K562 (cell line): ENCODE measurements at regions not wholly inside any gene's neighbourhood (a gene's known extent, or its start where the extent isn't known, plus 50 kb on each side); places are given as distances from the start of the nearest gene placed in this dataset.

Experiments used
- ATAC-seq: fragments of 200-7000 bp; cut with Tn5 transposase; 3 replicates; pipeline ENCODE4 v1.9.1; 2020; ENCODE audit warnings: moderate library complexity
- BruUV-seq: library from RNA; stranded (reverse); fragments of 400-500 nt; replicated peaks from 2 replicates; lab custom pipeline; 2021; lab: Mats Ljungman, UMichigan
- CTCF ChIA-PET: fragments of 300-600 bp; formaldehyde crosslinking; extraction: SDS; loops from one replicate; lab custom pipeline; 2021; ENCODE audit warnings: low intra/inter-chr PET ratio; lab: Yijun Ruan, JAX
- POLR2A ChIA-PET: fragments of 300-600, 350-650 bp; sonication (Branson Sonifier 250); formaldehyde crosslinking; extraction: SDS; loops from one replicate; lab custom pipeline; 2021; ENCODE audit warnings: antibody characterized with exemption, inconsistent platforms; lab: Yijun Ruan, JAX
- DNase-seq, 4 experiments: peaks; one replicate each; pipeline versions ENCODE4 v3.0.0 to v3.0.0-alpha.2; 2011 to 2018; ENCODE audit warnings: low spot score in 3 of 4, mixed read lengths in 3 of 4; ENCODE audit errors: extremely low read depth in 1 of 4
- FAIRE-seq: peaks from 2 replicates; lab custom pipeline; 2011; peaks lifted over from hg19 to GRCh38; lab: Jason Lieb, UNC
- H2AFZ ChIP-seq: 2 replicates; pipeline ENCODE4 v1.6.0; 2011; ENCODE audit warnings: low read depth, low read length, control low read depth, inconsistent platforms
- H3K27ac ChIP-seq: fragments of 200-600 bp; 3 replicates; pipeline ENCODE4 v1.8.0; 2011; ENCODE audit warnings: low read depth, mild to moderate bottlenecking, control low read depth, inconsistent platforms, low read length, moderate library complexity, mixed read lengths; ENCODE audit errors: extremely low read depth
- H3K27me3 ChIP-seq, 2 experiments: fragments of 300-600 bp in 1 of 2; 2 replicates in 1 of 2; 3 replicates in 1 of 2; pipeline versions ENCODE4 v1.6.0 to v1.8.0; 2011; ENCODE audit warnings: inconsistent platforms in 2 of 2, low read length in 2 of 2, mild to moderate bottlenecking in 1 of 2, mixed read lengths in 1 of 2, moderate library complexity in 1 of 2; ENCODE audit not compliant: control insufficient read depth in 2 of 2, insufficient read depth in 2 of 2
- H3K36me3 ChIP-seq: fragments of 300-600 bp; 3 replicates; pipeline ENCODE4 v1.8.0; 2011; ENCODE audit warnings: mild to moderate bottlenecking, low read length, inconsistent platforms; ENCODE audit not compliant: control insufficient read depth, insufficient read depth
- H3K4me1 ChIP-seq, 2 experiments: fragments of 200-600 bp in 1 of 2; replicated peaks in 1 of 2; 2 replicates in 1 of 2; 3 replicates in 1 of 2; pipeline versions ENCODE4 v1.5.1 to v1.8.0; 2011; ENCODE audit warnings: inconsistent platforms in 2 of 2, low read length in 2 of 2, mild to moderate bottlenecking in 1 of 2, mixed read lengths in 1 of 2, moderate library complexity in 1 of 2; ENCODE audit not compliant: control insufficient read depth in 2 of 2, insufficient read depth in 2 of 2
- H3K4me2 ChIP-seq: 2 replicates; pipeline ENCODE4 v1.6.1; 2011; ENCODE audit warnings: low read length, control low read depth, inconsistent platforms, mixed read lengths; ENCODE audit not compliant: insufficient read depth
- H3K4me3 ChIP-seq: fragments of 200-600 bp; sonication (generic), shearing (Covaris generic); 2 replicates; pipeline ENCODE4 v1.5.1; 2016; ENCODE audit warnings: control low read depth, inconsistent platforms
- H3K79me2 ChIP-seq: fragments of 200-600 bp; 3 replicates; pipeline ENCODE4 v1.8.0; 2011; ENCODE audit warnings: low read length, inconsistent platforms; ENCODE audit not compliant: control insufficient read depth, insufficient read depth
- H3K9ac ChIP-seq, 2 experiments: 2 replicates each; pipeline versions ENCODE4 v1.6.0 to v1.6.1; 2011; ENCODE audit warnings: low read depth in 2 of 2, low read length in 2 of 2, control low read depth in 1 of 2, inconsistent platforms in 1 of 2, mild to moderate bottlenecking in 1 of 2, mixed read lengths in 1 of 2; ENCODE audit not compliant: insufficient read depth in 1 of 2
- H3K9me1 ChIP-seq: one replicate; pipeline ENCODE4 v1.6.0; 2011; ENCODE audit warnings: inconsistent platforms, mild to moderate bottlenecking, low read length, moderate library complexity; ENCODE audit not compliant: control insufficient read depth, insufficient read depth
- H3K9me3 ChIP-seq: replicated peaks from 2 replicates; pipeline ENCODE4 v1.5.1; 2011; ENCODE audit warnings: low read depth, low read length, inconsistent platforms; ENCODE audit not compliant: control insufficient read depth, insufficient read depth
- H4K20me1 ChIP-seq: replicated peaks from 2 replicates; pipeline ENCODE4 v1.6.1; 2011; ENCODE audit warnings: low read length, inconsistent platforms, mixed read lengths; ENCODE audit not compliant: control insufficient read depth, insufficient read depth
- FOXA1 ChIP-seq: fragments of 450-650 bp; IDR thresholded peaks from 2 replicates; pipeline ENCODE4 v1.6.1; 2016; ENCODE audit warnings: mild to moderate bottlenecking, borderline replicate concordance
- HDAC8 ChIP-seq: fragments of 450-650 bp; IDR thresholded peaks from 2 replicates; pipeline ENCODE4 v1.6.1; 2016; ENCODE audit warnings: mild to moderate bottlenecking, missing genetic modification characterization, moderate library complexity, missing compliant biosample characterization
- HINFP ChIP-seq: fragments of 450-650 bp; conservative IDR thresholded peaks from 2 replicates; pipeline ENCODE4 v1.6.1; 2016; ENCODE audit warnings: missing genetic modification characterization, low read depth, mild to moderate bottlenecking, control low read depth, missing compliant biosample characterization
- HNRNPK ChIP-seq: fragments of 200-400 bp; formaldehyde crosslinking; IDR thresholded peaks from one replicate; pipeline ENCODE4 v1.6.1; 2018; ENCODE audit warnings: mild to moderate bottlenecking, low read depth, low read length; ENCODE audit not compliant: poor library complexity, severe bottlenecking
- MLLT1 ChIP-seq, 2 experiments: fragments of 450-650 bp; IDR thresholded peaks; 2 replicates each; pipeline ENCODE4 v1.6.1; 2016
- NR2C1 ChIP-seq, 2 experiments: fragments of 450-650 bp; IDR thresholded peaks; 2 replicates each; pipeline ENCODE4 v1.6.1; 2017; ENCODE audit warnings: mild to moderate bottlenecking in 2 of 2, antibody characterized with exemption in 1 of 2, inconsistent platforms in 1 of 2, missing compliant biosample characterization in 1 of 2, missing genetic modification characterization in 1 of 2
- ZNF274 ChIP-seq: IDR thresholded peaks from 2 replicates; pipeline ENCODE4 v1.6.1; 2011; ENCODE audit warnings: low read depth, mild to moderate bottlenecking, low read length, moderate library complexity, borderline replicate concordance
- WGBS: fragments of 100-300 bp; shearing (Covaris generic); methylation state at CpG from one replicate; pipeline ENCODE4 v1.1.6; 2016; ENCODE audit warnings: low coverage, mixed read lengths; ENCODE audit not compliant: insufficient coverage; ENCODE audit errors: missing lambda C conversion rate; 5-methylcytosine and 5-hydroxymethylcytosine counted together
- in situ Hi-C: fragments of 300-500 bp; cut with MboI; formaldehyde crosslinking; loops from 4 replicates; pipeline ENCODE4 v1.15.0; 2018; ENCODE audit warnings: inconsistent platforms, mixed read lengths
- intact Hi-C: fragments of 100-400 bp; cut with micrococcal nuclease; formaldehyde crosslinking; loops from 2 replicates; pipeline ENCODE4 v1.14.2; 2022
- TF ChIP-seq, protein P1 (sequence below): fragments of 250-450 bp; sonication (Bioruptor Pico); IDR thresholded peaks from 2 replicates; pipeline ENCODE4 v1.8.0; 2021; ENCODE audit warnings: moderate library complexity, mild to moderate bottlenecking, inconsistent platforms

DNA sequence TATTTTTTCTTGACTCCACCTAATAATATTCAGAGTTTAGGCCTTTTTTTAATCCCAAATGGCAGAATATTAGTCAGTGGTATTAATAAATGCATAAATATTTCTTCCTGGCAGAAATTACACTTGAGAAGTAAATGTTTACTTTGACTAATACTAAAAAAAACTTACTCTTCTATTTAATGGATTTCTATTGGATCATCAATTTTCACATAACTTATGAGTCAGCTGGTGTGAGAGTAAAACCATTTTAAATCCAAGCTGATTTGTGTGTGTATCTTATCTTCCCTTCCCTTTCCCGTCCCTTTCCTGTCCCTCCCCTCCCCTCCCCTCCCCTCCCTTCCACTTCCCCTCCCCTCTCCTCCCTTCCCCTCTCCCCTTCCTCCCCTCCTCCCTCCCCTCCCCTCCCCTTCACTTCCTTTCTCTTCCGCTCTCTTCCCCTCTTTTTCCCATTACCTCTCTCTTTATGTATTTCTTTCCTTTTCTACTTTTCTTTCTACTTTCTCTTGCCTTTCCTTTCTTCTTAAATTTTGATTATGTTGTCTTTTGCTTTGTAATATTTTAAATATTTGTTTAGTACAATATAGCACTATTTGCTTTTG lies 630.1 kb upstream of the EPHA5 start:
- WGBS = 14% methylated on average over 1 of the region's 2 CpGs
- FAIRE-seq (no peak), DNase-seq (no peak), ATAC-seq (no peak)
- in situ Hi-C loops = no loop called here
- H3K4me3 ChIP-seq = no peak overlapping the region
- H2AFZ ChIP-seq = no peak overlapping the region
- no peaks in the 10 kb centered on the region for H3K9me1 ChIP-seq
- BruUV-seq = no TSS peak
- no peak overlapping the region for H3K27ac ChIP-seq
- no peaks in the 10 kb centered on the region for H3K4me1 ChIP-seq
- H3K27me3 ChIP-seq = no peaks in the 10 kb centered on the region
- H3K79me2 ChIP-seq = no peaks in the 10 kb centered on the region
- TF ChIP-seq HNRNPK (peak; percentile 73), ZNF274 (no peak)
- no peaks in the 10 kb centered on the region for H4K20me1 ChIP-seq
- CTCF ChIA-PET = no interaction called here
- no peak overlapping the region for H3K9ac ChIP-seq
- POLR2A ChIA-PET = no interaction called here
- no peaks in the 10 kb centered on the region; the same call in 1 of the 2 replicates for H3K9me3 ChIP-seq
- intact Hi-C loops = no loop called here
- no peak overlapping the region for H3K4me2 ChIP-seq
- no peaks in the 10 kb centered on the region for H3K36me3 ChIP-seq

GRCh38 chr4:66298569-66298968 lies 628.3 kb upstream of the EPHA5 start:
- Histone ChIP-seq H3K9ac (no peak overlapping the region), H3K27ac (no peak overlapping the region), H3K4me3 (no peak overlapping the region), H3K4me1 (no peaks in the 10 kb centered on the region), H3K36me3 (no peaks in the 10 kb centered on the region), H3K4me2 (no peak overlapping the region), H3K79me2 (no peaks in the 10 kb centered on the region), H2AFZ (no peak overlapping the region), H3K9me1 (no peaks in the 10 kb centered on the region), H3K9me3 (no peaks in the 10 kb centered on the region; the same call in 1 of the 2 replicates), H3K27me3 (no peaks in the 10 kb centered on the region), H4K20me1 (no peaks in the 10 kb centered on the region)
- ATAC-seq (no peak), FAIRE-seq (no peak), DNase-seq (no peak)
- BruUV-seq = no TSS peak
- POLR2A ChIA-PET = no interaction called here
- WGBS = 0% methylated on average over 1 of the region's 1 CpG
- CTCF ChIA-PET = no interaction called here
- in situ Hi-C loops (no loop called here), intact Hi-C loops (no loop called here)
- no peak for TF ChIP-seq FOXA1
- TF ChIP-seq, protein P1, sequence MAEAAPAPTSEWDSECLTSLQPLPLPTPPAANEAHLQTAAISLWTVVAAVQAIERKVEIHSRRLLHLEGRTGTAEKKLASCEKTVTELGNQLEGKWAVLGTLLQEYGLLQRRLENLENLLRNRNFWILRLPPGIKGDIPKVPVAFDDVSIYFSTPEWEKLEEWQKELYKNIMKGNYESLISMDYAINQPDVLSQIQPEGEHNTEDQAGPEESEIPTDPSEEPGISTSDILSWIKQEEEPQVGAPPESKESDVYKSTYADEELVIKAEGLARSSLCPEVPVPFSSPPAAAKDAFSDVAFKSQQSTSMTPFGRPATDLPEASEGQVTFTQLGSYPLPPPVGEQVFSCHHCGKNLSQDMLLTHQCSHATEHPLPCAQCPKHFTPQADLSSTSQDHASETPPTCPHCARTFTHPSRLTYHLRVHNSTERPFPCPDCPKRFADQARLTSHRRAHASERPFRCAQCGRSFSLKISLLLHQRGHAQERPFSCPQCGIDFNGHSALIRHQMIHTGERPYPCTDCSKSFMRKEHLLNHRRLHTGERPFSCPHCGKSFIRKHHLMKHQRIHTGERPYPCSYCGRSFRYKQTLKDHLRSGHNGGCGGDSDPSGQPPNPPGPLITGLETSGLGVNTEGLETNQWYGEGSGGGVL (CRISPR knock-in tag) = no peak
- no peak for TF ChIP-seq HINFP (tag)
- TF ChIP-seq HDAC8 (tag) = no peak
- no peak for TF ChIP-seq NR2C1 (IDR thresholded peaks at IDR 0.05)
- no peak for TF ChIP-seq NR2C1 (tag; IDR thresholded peaks at IDR 0.05)
- no peak for TF ChIP-seq MLLT1 (IDR thresholded peaks at IDR 0.05)
